ENCODE measurements at regions not wholly inside any gene's neighbourhood (a gene's known extent, or its start where the extent isn't known, plus 50 kb on each side); places are given as distances from the start of the nearest gene placed in this dataset.

DNA sequence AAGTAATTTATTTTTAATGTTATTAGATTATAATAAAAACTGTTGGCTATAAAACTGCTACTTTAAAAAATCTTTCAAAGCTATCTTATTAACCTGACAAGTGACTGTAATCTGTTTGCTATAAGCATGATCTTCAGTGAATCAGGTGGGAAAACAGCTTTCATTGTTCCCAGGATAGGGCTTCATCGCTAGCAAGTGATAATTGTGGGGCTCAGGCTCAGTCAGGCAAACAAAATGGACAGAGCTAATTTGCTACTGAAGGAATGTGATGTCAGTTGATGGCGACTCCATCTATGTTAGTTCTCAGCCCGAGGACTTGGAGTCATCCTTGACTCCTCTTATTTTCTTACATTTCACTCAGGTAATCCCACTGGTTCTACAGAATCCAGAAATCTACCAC lies 125.0 kb downstream of the RASSF10 start:
- Histone ChIP-seq H3K9me3 (ENCODE audit: low read depth) (no peaks in the 10 kb centered on the region), H3K36me3 (no peaks in the 10 kb centered on the region), H2AFZ (replicated peaks) (no peak overlapping the region), H3K9ac (no peak overlapping the region), H3K4me3 (no peak overlapping the region), H3K79me2 (ENCODE audit: low read depth) (no peaks in the 10 kb centered on the region), H3K27ac (no peak overlapping the region), H3F3A (ENCODE audit: low read depth) (peaks cover 22% of the 10 kb centered on the region), H4K20me1 (ENCODE audit: low read depth) (no peaks in the 10 kb centered on the region), H3K4me2 (no peak overlapping the region), H3K27me3 (no peaks in the 10 kb centered on the region), H3K4me1 (peaks cover 33% of the 10 kb centered on the region)
- peaks cover 12% of the 10 kb centered on the region for H3K9me3 Mint-ChIP-seq
- peaks cover 6% of the 10 kb centered on the region for H3K27me3 Mint-ChIP-seq (ENCODE audit: insufficient read depth, low read depth)
- no peaks in the 10 kb centered on the region for H3K36me3 Mint-ChIP-seq
- H3K27ac Mint-ChIP-seq, result peak overlapping the region; percentile 14
- H3K4me3 Mint-ChIP-seq, result no peak overlapping the region
- peaks cover 29% of the 10 kb centered on the region for H3K4me1 Mint-ChIP-seq
- TF ChIP-seq EZH2 (IDR thresholded peaks at IDR 0.05) (no peak), EZH2phosphoT487 (IDR thresholded peaks at IDR 0.05) (no peak)
- TF ChIP-seq, protein P1, sequence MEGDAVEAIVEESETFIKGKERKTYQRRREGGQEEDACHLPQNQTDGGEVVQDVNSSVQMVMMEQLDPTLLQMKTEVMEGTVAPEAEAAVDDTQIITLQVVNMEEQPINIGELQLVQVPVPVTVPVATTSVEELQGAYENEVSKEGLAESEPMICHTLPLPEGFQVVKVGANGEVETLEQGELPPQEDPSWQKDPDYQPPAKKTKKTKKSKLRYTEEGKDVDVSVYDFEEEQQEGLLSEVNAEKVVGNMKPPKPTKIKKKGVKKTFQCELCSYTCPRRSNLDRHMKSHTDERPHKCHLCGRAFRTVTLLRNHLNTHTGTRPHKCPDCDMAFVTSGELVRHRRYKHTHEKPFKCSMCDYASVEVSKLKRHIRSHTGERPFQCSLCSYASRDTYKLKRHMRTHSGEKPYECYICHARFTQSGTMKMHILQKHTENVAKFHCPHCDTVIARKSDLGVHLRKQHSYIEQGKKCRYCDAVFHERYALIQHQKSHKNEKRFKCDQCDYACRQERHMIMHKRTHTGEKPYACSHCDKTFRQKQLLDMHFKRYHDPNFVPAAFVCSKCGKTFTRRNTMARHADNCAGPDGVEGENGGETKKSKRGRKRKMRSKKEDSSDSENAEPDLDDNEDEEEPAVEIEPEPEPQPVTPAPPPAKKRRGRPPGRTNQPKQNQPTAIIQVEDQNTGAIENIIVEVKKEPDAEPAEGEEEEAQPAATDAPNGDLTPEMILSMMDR (IDR thresholded peaks at IDR 0.05), result no peak
- DNase-seq (ENCODE audit: low spot score), result peak; percentile 37

- Histone ChIP-seq H3K27ac (peak overlapping the region; percentile 24), H3K36me3 (no peaks in the 10 kb centered on the region), H3K4me3 (no peak overlapping the region), H2AFZ (replicated peaks) (peak overlapping the region; percentile 71), H3K9ac (no peak overlapping the region), H3K27me3 (no peaks in the 10 kb centered on the region), H3F3A (ENCODE audit: low read depth) (peaks cover 22% of the 10 kb centered on the region), H3K4me1 (peaks cover 33% of the 10 kb centered on the region), H3K79me2 (ENCODE audit: low read depth) (no peaks in the 10 kb centered on the region), H3K9me3 (ENCODE audit: low read depth) (no peaks in the 10 kb centered on the region), H3K4me2 (peak overlapping the region; percentile 21), H4K20me1 (ENCODE audit: low read depth) (no peaks in the 10 kb centered on the region)
- H3K36me3 Mint-ChIP-seq, result no peaks in the 10 kb centered on the region
- H3K27ac Mint-ChIP-seq, result peak overlapping the region; percentile 85
- DNase-seq (ENCODE audit: low spot score), result no peak
- peaks cover 7% of the 10 kb centered on the region for H3K9me3 Mint-ChIP-seq
- no peak overlapping the region for H3K4me3 Mint-ChIP-seq
- no peak for TF ChIP-seq EZH2phosphoT487 (IDR thresholded peaks at IDR 0.05)
- no peak for TF ChIP-seq EZH2 (IDR thresholded peaks at IDR 0.05)
- TF ChIP-seq, protein P1 (IDR thresholded peaks at IDR 0.05), result no peak
- H3K27me3 Mint-ChIP-seq (ENCODE audit: insufficient read depth, low read depth), result peaks cover 6% of the 10 kb centered on the region
- H3K4me1 Mint-ChIP-seq, result peaks cover 29% of the 10 kb centered on the region
Measured at GRCh38 chr11:13134886-13135285, 125.8 kb downstream of the RASSF10 start.

DNA sequence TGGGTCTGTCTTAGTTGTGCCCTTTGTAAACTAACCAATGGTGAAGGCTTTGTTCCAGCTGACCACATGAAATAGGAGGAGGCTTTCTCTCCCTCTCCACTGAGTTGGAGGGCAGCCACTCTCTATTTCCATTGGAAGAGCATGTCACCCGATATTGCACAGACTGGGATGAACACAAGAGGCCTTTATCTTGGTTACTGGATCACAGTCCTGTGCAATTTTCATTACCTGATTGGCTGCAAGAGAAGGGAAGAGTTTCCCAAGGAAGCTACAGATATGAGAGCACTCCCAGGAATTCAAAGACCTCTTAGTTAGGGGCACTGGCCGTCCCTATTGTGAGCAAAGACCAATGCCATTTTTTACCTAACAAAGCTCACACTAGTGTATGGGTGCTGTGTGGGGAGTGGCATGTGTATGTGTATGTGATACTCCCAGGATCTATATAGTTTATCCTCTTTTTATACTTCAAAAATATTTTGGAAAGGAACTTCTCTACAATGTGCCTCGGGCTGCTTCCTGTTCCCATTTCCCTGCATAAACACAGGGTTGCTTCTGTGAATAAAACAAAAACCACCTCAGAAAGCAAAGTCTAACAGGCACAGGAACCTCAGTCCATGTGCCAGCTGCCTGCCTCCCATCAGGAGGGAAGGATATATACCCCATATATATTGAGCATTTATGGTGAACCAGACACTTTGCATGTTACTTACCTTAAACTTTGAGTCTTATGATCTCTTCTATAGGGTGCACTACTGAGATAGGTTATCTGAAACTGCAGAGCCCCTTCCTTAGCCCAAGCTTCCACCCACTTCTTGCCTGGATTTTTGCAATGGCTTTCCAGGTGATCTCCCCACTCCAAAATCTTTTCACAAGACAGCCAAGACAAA lies 126.5 kb downstream of the RASSF10 start:
- H3F3A ChIP-seq (ENCODE audit: low read depth), result peaks cover 22% of the 10 kb centered on the region
- TF ChIP-seq EZH2 (IDR thresholded peaks at IDR 0.05) (no peak), EZH2phosphoT487 (IDR thresholded peaks at IDR 0.05) (no peak)
- TF ChIP-seq, protein P1 (IDR thresholded peaks at IDR 0.05), result no peak
- H4K20me1 ChIP-seq (ENCODE audit: low read depth), result no peaks in the 10 kb centered on the region
- H3K4me3 ChIP-seq, result no peak overlapping the region
- H3K9ac ChIP-seq, result no peak overlapping the region
- no peaks in the 10 kb centered on the region for H3K36me3 ChIP-seq
- Mint-ChIP-seq H3K27me3 (ENCODE audit: insufficient read depth, low read depth) (peaks cover 6% of the 10 kb centered on the region), H3K36me3 (no peaks in the 10 kb centered on the region), H3K9me3 (peaks cover 4% of the 10 kb centered on the region), H3K4me1 (peaks cover 35% of the 10 kb centered on the region), H3K4me3 (no peak overlapping the region), H3K27ac (peak overlapping the region; percentile 85)
- peaks cover 33% of the 10 kb centered on the region for H3K4me1 ChIP-seq
- no peaks in the 10 kb centered on the region for H3K27me3 ChIP-seq
- no peaks in the 10 kb centered on the region for H3K9me3 ChIP-seq (ENCODE audit: low read depth)
- DNase-seq (ENCODE audit: low spot score), result peak; percentile 69
- peak overlapping the region; percentile 71 for H2AFZ ChIP-seq (replicated peaks)
- peak overlapping the region; percentile 21 for H3K4me2 ChIP-seq
- H3K27ac ChIP-seq, result peak overlapping the region; percentile 72
- H3K79me2 ChIP-seq (ENCODE audit: low read depth), result no peaks in the 10 kb centered on the region
